Stomach (tissue), 4 donors: ENCODE measurements at regions not wholly inside any gene's neighbourhood (a gene's known extent, or its start where the extent isn't known, plus 50 kb on each side); places are given as distances from the start of the nearest gene placed in this dataset.

Experiments used
- CTCF ChIP-seq, 7 experiments: fragments of 450-650 bp in 4 of 7; fragments of 200-600 bp in 3 of 7; sonication (generic) in 3 of 7; IDR thresholded peaks; one replicate each; pipeline ENCODE4 v1.5.1; 2016 to 2019; ENCODE audit warnings: antibody characterized with exemption in 7 of 7, control low read depth in 2 of 7, mild to moderate bottlenecking in 1 of 7
- EP300 ChIP-seq: sonication (generic); formaldehyde crosslinking; IDR thresholded peaks from one replicate; pipeline ENCODE4 v1.6.1; 2017; ENCODE audit warnings: antibody characterized with exemption

- TF ChIP-seq CTCF (IDR thresholded peaks at IDR 0.05) (no peak), EP300 (no peak)
Observed at GRCh38 chr3:197404030-197404429, 105.6 kb upstream of the DLG1 start.
